GM23338 (cell line): ENCODE measurements at regions not wholly inside any gene's neighbourhood (a gene's known extent, or its start where the extent isn't known, plus 50 kb on each side); places are given as distances from the start of the nearest gene placed in this dataset.

Experiments
- ATAC-seq: fragments of 200-7000 bp; cut with Tn5 transposase; 3 replicates; pipeline ENCODE4 v1.9.1; 2020
- DNase-seq: peaks from one replicate; pipeline ENCODE4 v3.0.0-alpha.2; 2015; ENCODE audit warnings: low spot score
- H2AFZ ChIP-seq: fragments of 200-600 bp; sonication (generic); 2 replicates; pipeline ENCODE4 v1.8.0; 2016; ENCODE audit warnings: antibody characterized with exemption, mild to moderate bottlenecking, moderate library complexity
- H3F3A ChIP-seq: fragments of 200-600 bp; sonication (generic); replicated peaks from 2 replicates; pipeline ENCODE4 v1.8.0; 2017; ENCODE audit warnings: antibody characterized with exemption, mixed run types, low read depth
- H3K27ac ChIP-seq: fragments of 200-600 bp; sonication (generic); 2 replicates; pipeline ENCODE4 v1.6.1; 2016; ENCODE audit warnings: low read depth
- H3K27me3 ChIP-seq: fragments of 200-600 bp; sonication (generic); 2 replicates; pipeline ENCODE4 v1.8.0; 2016; ENCODE audit warnings: mild to moderate bottlenecking, mixed run types, moderate library complexity; ENCODE audit not compliant: insufficient read depth
- H3K36me3 ChIP-seq: fragments of 200-600 bp; sonication (generic); 2 replicates; pipeline ENCODE4 v1.8.0; 2016; ENCODE audit warnings: mild to moderate bottlenecking; ENCODE audit not compliant: insufficient read depth
- H3K4me1 ChIP-seq: fragments of 200-600 bp; sonication (generic); 2 replicates; pipeline ENCODE4 v1.8.0; 2016; ENCODE audit warnings: mild to moderate bottlenecking, moderate library complexity; ENCODE audit not compliant: insufficient read depth
- H3K4me2 ChIP-seq: fragments of 200-600 bp; sonication (generic); 2 replicates; pipeline ENCODE4 v1.7.1; 2017; ENCODE audit warnings: mixed run types
- H3K4me3 ChIP-seq: fragments of 200-600 bp; sonication (generic); 2 replicates; pipeline ENCODE4 v1.6.1; 2016; ENCODE audit warnings: mixed run types
- H3K79me2 ChIP-seq: fragments of 200-600 bp; sonication (generic); replicated peaks from 2 replicates; pipeline ENCODE4 v1.8.0; 2017; ENCODE audit warnings: mild to moderate bottlenecking; ENCODE audit not compliant: insufficient read depth
- H3K9me2 ChIP-seq: fragments of 200-600 bp; sonication (generic); 2 replicates; pipeline ENCODE4 v1.8.0; 2017; ENCODE audit not compliant: insufficient read depth
- H4K20me1 ChIP-seq: fragments of 200-600 bp; sonication (generic); replicated peaks from 2 replicates; pipeline ENCODE4 v1.8.0; 2017; ENCODE audit warnings: mild to moderate bottlenecking; ENCODE audit not compliant: insufficient read depth
- H3K27ac Mint-ChIP-seq: 2 replicates; pipeline ENCODE4 v1.8.0; 2020; ENCODE audit warnings: inconsistent platforms, mild to moderate bottlenecking, moderate library complexity, mixed read lengths
- H3K27me3 Mint-ChIP-seq: 3 replicates; pipeline ENCODE4 v1.8.0; 2022; ENCODE audit warnings: low read depth, mild to moderate bottlenecking, moderate library complexity, mixed read lengths, inconsistent platforms; ENCODE audit not compliant: insufficient read depth, poor library complexity
- H3K36me3 Mint-ChIP-seq: 3 replicates; pipeline ENCODE4 v1.8.0; 2021; ENCODE audit warnings: low read depth, mild to moderate bottlenecking, inconsistent platforms, moderate library complexity, mixed read lengths
- H3K4me1 Mint-ChIP-seq: 3 replicates; pipeline ENCODE4 v1.8.0; 2020; ENCODE audit warnings: mild to moderate bottlenecking, inconsistent platforms, mixed read lengths
- H3K4me3 Mint-ChIP-seq: 3 replicates; pipeline ENCODE4 v1.8.0; 2021; ENCODE audit warnings: moderate library complexity, mild to moderate bottlenecking, inconsistent platforms, mixed read lengths
- H3K9me3 Mint-ChIP-seq: 3 replicates; pipeline ENCODE4 v1.8.0; 2020; ENCODE audit warnings: moderate library complexity, mild to moderate bottlenecking, inconsistent platforms, mixed read lengths
- CREB1 ChIP-seq: fragments of 250-450 bp; sonication (Bioruptor Pico); IDR thresholded peaks from 2 replicates; pipeline ENCODE4 v1.5.0; 2020; ENCODE audit warnings: low read depth, mild to moderate bottlenecking, moderate library complexity
- CTCF ChIP-seq, 2 experiments: fragments of 200-600 bp in 1 of 2; sonication (generic) in 1 of 2; conservative IDR thresholded peaks; 2 replicates each; pipeline versions ENCODE4 v1.5.1 to v1.6.1; 2016 to 2017; ENCODE audit warnings: antibody characterized with exemption in 2 of 2, low read depth in 2 of 2, mild to moderate bottlenecking in 2 of 2, moderate library complexity in 1 of 2
- ETS1 ChIP-seq: IDR thresholded peaks from 2 replicates; pipeline ENCODE4 v1.6.1; 2016; ENCODE audit warnings: antibody characterized with exemption
- EZH2 ChIP-seq: fragments of 200-600 bp; sonication (generic); IDR thresholded peaks from one replicate; pipeline ENCODE4 v1.8.0; 2017; ENCODE audit warnings: antibody characterized with exemption, mild to moderate bottlenecking, low read depth; ENCODE audit not compliant: unreplicated experiment
- EZH2phosphoT487 ChIP-seq: fragments of 200-600 bp; sonication (generic); IDR thresholded peaks from one replicate; pipeline ENCODE4 v1.8.1; 2018; ENCODE audit warnings: antibody characterized with exemption; ENCODE audit not compliant: unreplicated experiment
- JUNB ChIP-seq: IDR thresholded peaks from one replicate; pipeline ENCODE4 v1.6.1; 2016; ENCODE audit warnings: antibody characterized with exemption; ENCODE audit not compliant: unreplicated experiment
- NANOG ChIP-seq: IDR thresholded peaks from 2 replicates; pipeline ENCODE4 v1.6.1; 2016; ENCODE audit warnings: antibody characterized with exemption, borderline replicate concordance
- POLR2AphosphoS5 ChIP-seq: IDR thresholded peaks from 2 replicates; pipeline ENCODE4 v1.6.1; 2016; ENCODE audit warnings: antibody characterized with exemption, low read depth
- REST ChIP-seq: IDR thresholded peaks from one replicate; pipeline ENCODE4 v1.6.1; 2018; ENCODE audit warnings: antibody characterized with exemption; ENCODE audit not compliant: unreplicated experiment
- STAT1 ChIP-seq: IDR thresholded peaks from one replicate; pipeline ENCODE4 v1.6.1; 2016; ENCODE audit warnings: antibody characterized with exemption; ENCODE audit not compliant: unreplicated experiment
- ZNF114 ChIP-seq: fragments of 250-450 bp; sonication (Bioruptor Pico); IDR thresholded peaks from 2 replicates; pipeline ENCODE4 v1.5.0; 2020; ENCODE audit warnings: mild to moderate bottlenecking, moderate library complexity
- ZNF331 ChIP-seq: fragments of 250-450 bp; sonication (Bioruptor Pico); IDR thresholded peaks from 2 replicates; pipeline ENCODE4 v1.5.0; 2020; ENCODE audit warnings: low read depth, mild to moderate bottlenecking, moderate library complexity
- ZNF462 ChIP-seq: fragments of 250-450 bp; sonication (Bioruptor Pico); IDR thresholded peaks from 2 replicates; pipeline ENCODE4 v1.5.0; 2020; ENCODE audit warnings: mild to moderate bottlenecking, moderate library complexity

DNA sequence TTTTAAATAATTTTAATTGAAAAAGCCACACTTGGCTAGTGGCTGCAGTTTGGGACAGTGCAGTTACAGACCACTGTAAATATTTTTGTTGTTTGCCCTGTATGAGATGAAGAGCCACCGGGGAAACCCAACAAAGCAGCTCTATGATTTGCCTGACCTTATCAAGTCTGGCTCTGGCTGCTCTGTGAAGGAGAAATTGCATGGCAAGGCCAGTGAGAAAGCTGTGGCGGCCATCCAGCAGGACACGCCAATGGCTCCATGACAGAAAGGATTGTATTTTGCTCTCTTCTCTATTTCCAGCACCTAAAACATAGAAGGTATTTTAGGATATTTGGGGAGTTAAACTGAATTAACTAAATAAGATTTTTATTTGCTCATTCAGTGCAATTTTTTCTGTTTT lies 330.0 kb upstream of the DYNLRB2 start:
- H3K9me3 Mint-ChIP-seq = peaks cover 7% of the 10 kb centered on the region; the same call in 2 of the 3 replicates
- Histone ChIP-seq H4K20me1 (no peaks in the 10 kb centered on the region), H3K36me3 (no peaks in the 10 kb centered on the region), H3K27me3 (no peaks in the 10 kb centered on the region), H3K27ac (no peak overlapping the region), H3K4me1 (no peaks in the 10 kb centered on the region), H3K79me2 (no peaks in the 10 kb centered on the region), H2AFZ (no peak overlapping the region), H3K4me3 (no peak overlapping the region), H3K4me2 (no peak overlapping the region), H3F3A (no peaks in the 10 kb centered on the region), H3K9me2 (peaks cover 5% of the 10 kb centered on the region; the same call in 1 of the 2 replicates)
- peaks cover 3% of the 10 kb centered on the region for H3K27me3 Mint-ChIP-seq
- no peaks in the 10 kb centered on the region for H3K4me1 Mint-ChIP-seq
- H3K27ac Mint-ChIP-seq = no peak overlapping the region
- H3K36me3 Mint-ChIP-seq = no peaks in the 10 kb centered on the region; the same call in 2 of the 3 replicates
- TF ChIP-seq EZH2 (no peak), ZNF331 (CRISPR knock-in tag) (no peak), CTCF (conservative IDR thresholded peaks at IDR 0.05; ENCODE audit: low read depth in 2 of 2) (no peak), ZNF114 (CRISPR knock-in tag) (no peak), REST (no peak), NANOG (no peak), ETS1 (no peak), ZNF462 (CRISPR knock-in tag) (no peak), STAT1 (no peak), JUNB (no peak), POLR2AphosphoS5 (no peak), EZH2phosphoT487 (no peak), CREB1 (CRISPR knock-in tag) (no peak)
- H3K4me3 Mint-ChIP-seq = no peak overlapping the region
- no peak for DNase-seq
- ATAC-seq = no peak
